Upper lobe of right lung (tissue), 1 donor: ENCODE measurements at regions not wholly inside any gene's neighbourhood (a gene's known extent, or its start where the extent isn't known, plus 50 kb on each side); places are given as distances from the start of the nearest gene placed in this dataset.

Experiments
- ATAC-seq: fragments of 200-7000 bp; cut with Tn5 transposase; one replicate; pipeline ENCODE4 v1.9.1; 2020; ENCODE audit warnings: mild to moderate bottlenecking, moderate library complexity
- DNase-seq: peaks from one replicate; pipeline ENCODE4 v3.0.0-alpha.2; 2020
- H3K27ac ChIP-seq: fragments of 200-600 bp; one replicate; pipeline ENCODE4 v1.8.0; 2022
- H3K27me3 ChIP-seq: fragments of 200-600 bp; one replicate; pipeline ENCODE4 v1.8.0; 2022; ENCODE audit warnings: mild to moderate bottlenecking
- H3K36me3 ChIP-seq: fragments of 200-600 bp; one replicate; pipeline ENCODE4 v1.8.0; 2022
- H3K4me1 ChIP-seq: fragments of 200-600 bp; one replicate; pipeline ENCODE4 v1.8.0; 2022
- H3K4me3 ChIP-seq: fragments of 200-600 bp; one replicate; pipeline ENCODE4 v1.8.0; 2022; ENCODE audit warnings: mild to moderate bottlenecking
- H3K9me3 ChIP-seq: fragments of 200-600 bp; one replicate; pipeline ENCODE4 v1.8.0; 2022
- intact Hi-C: fragments of 100-400 bp; cut with DNase I; formaldehyde crosslinking; loops from one replicate; pipeline ENCODE4 v1.11.0; 2022
- TF ChIP-seq, protein P1 (sequence below): fragments of 200-600 bp; IDR thresholded peaks from one replicate; pipeline ENCODE4 v1.8.0; 2022; ENCODE audit warnings: antibody characterized with exemption
- donor health status: DM: no; HTN: yes; CAD: no; lungs with severe emphysema.

DNA sequence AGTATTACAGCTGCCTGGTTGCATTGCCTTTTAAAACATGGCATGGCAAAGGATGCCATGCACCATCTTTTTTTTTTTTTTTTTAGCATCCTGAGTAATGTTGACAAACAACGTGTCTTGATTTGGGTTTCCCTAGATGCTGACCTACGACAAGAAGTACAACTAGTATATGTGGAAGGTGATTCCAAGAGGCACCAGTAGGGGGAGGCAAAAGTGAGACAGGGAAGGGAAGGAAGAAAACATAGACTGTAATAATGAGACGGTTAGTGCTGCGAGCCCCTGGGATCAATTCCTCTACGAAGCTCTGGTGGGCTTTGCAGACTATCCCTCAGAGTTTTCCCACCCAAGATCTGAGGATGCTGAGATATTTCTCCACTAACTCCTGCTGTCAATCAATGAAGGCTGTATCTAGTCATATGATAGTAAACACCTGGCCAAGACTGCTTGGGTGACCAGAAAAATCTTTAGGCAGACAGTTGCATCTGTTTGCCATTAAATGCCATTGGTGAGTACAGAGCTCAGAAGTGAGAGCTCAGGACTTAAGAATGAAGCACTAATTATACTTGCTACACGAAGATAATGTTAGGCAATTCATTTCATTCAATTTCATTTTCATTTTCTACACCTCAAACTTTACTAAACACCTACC, 458.6 kb upstream of the GOT2 start:
- DNase-seq (no peak), ATAC-seq (peak; percentile 63)
- Histone ChIP-seq H3K27ac (no peak overlapping the region), H3K27me3 (no peaks in the 10 kb centered on the region), H3K4me3 (no peak overlapping the region), H3K9me3 (no peaks in the 10 kb centered on the region), H3K36me3 (no peaks in the 10 kb centered on the region), H3K4me1 (no peaks in the 10 kb centered on the region)
- intact Hi-C loops: no loop called here
- TF ChIP-seq, protein P1, sequence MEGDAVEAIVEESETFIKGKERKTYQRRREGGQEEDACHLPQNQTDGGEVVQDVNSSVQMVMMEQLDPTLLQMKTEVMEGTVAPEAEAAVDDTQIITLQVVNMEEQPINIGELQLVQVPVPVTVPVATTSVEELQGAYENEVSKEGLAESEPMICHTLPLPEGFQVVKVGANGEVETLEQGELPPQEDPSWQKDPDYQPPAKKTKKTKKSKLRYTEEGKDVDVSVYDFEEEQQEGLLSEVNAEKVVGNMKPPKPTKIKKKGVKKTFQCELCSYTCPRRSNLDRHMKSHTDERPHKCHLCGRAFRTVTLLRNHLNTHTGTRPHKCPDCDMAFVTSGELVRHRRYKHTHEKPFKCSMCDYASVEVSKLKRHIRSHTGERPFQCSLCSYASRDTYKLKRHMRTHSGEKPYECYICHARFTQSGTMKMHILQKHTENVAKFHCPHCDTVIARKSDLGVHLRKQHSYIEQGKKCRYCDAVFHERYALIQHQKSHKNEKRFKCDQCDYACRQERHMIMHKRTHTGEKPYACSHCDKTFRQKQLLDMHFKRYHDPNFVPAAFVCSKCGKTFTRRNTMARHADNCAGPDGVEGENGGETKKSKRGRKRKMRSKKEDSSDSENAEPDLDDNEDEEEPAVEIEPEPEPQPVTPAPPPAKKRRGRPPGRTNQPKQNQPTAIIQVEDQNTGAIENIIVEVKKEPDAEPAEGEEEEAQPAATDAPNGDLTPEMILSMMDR: peak; percentile 53

DNA sequence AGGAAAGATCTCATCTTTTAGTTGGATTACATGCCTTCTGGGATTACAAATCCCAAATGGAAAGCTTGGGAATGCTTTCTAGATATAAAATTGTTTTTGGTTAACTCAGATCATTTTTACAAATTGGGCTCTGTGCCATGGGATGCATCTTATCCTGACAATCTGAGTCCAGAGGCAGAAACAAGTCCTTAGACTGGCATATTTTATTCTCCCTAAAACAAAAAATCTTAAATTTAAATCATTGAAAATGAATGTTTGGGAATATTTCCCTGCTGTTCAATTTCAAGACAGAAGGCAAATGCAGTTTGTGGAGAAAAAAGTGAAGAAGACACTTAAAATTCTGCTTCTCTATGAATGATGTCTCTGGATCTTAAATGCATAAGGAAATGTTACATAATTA, 456.6 kb upstream of the GOT2 start:
- no peak overlapping the region for H3K27ac ChIP-seq
- no peaks in the 10 kb centered on the region for H3K9me3 ChIP-seq
- DNase-seq (no peak), ATAC-seq (no peak)
- no peak overlapping the region for H3K4me3 ChIP-seq
- intact Hi-C loops: no loop called here
- no peaks in the 10 kb centered on the region for H3K27me3 ChIP-seq
- no peaks in the 10 kb centered on the region for H3K36me3 ChIP-seq
- TF ChIP-seq, protein P1: no peak
- no peaks in the 10 kb centered on the region for H3K4me1 ChIP-seq

DNA sequence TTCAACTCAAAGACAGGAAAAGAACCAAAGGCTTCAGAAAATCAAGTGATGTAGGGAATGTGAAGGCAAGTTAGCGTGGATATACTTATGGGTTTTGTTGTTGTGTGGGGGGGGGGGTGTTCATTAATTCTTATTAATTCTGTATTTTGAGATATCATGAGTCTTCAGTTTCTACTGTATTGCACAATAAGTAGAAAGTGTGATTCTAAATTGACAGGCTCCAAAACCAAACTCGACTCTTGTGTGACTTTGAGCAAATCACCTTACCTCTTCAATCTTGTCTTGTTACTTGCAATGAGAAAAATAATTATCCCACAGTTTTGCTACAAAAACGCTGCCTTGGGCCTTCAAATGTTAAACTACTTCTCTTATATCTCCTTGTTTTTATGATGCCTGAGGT, 453.9 kb upstream of the GOT2 start:
- H3K9me3 ChIP-seq: no peaks in the 10 kb centered on the region
- H3K36me3 ChIP-seq: no peaks in the 10 kb centered on the region
- no peaks in the 10 kb centered on the region for H3K27me3 ChIP-seq
- ATAC-seq: no peak
- no peak overlapping the region for H3K27ac ChIP-seq
- no peak for DNase-seq
- TF ChIP-seq, protein P1: no peak
- no peak overlapping the region for H3K4me3 ChIP-seq
- H3K4me1 ChIP-seq: no peaks in the 10 kb centered on the region
- intact Hi-C loops: no loop called here

DNA sequence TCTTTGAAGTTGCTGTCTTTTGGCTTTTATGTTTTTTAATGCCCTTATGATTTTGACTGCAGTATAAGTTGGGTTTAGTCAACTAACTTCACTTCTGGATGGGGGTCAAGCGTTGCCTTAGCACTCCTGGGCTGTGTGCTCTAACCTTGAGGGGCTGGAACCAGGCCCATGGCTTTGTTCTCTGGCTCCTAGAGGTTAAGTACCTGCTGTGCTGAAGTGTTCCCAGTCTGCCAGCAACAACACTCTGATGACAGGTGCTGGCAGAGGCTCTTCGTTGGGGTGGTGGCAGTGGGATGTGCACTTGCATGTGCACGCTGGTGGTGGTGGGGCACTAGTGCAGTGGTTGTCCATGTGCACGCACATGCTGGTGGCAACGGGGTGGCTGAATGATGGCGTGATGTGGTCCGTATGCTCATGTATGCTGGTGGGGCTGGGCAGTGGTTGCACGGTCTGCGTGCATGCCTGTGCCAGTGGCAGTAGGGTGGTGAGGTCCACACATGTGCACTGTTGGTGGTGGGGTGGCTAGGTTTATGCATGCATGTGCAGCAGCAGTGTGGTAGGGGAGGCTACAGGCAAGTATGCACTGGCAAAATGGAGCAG, 447.8 kb upstream of the GOT2 start:
- TF ChIP-seq, protein P1: no peak
- ATAC-seq: peak; percentile 44

DNA sequence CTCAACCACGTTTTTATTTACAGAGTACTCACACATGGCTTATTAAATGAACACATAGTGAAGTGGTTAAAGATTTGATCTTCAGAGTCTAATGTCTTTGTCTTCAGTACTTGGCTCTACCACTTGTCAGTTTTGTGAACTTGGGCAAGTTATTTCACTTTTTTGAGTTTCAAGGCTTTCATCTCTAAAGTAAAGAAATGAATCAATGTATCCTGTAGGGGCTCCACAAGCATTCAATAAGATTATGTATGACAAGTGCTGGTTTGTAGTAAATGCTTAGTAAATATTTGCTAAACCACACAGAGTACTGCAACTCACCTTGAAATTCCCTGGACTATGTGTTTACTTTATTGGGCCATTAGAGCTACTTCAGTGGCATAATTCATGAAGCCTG, 446.0 kb upstream of the GOT2 start:
- intact Hi-C loops: no loop called here
- Histone ChIP-seq H3K9me3 (no peaks in the 10 kb centered on the region), H3K4me1 (no peaks in the 10 kb centered on the region), H3K27me3 (no peaks in the 10 kb centered on the region), H3K27ac (no peak overlapping the region), H3K4me3 (no peak overlapping the region), H3K36me3 (no peaks in the 10 kb centered on the region)
- DNase-seq (no peak), ATAC-seq (no peak)
- TF ChIP-seq, protein P1: no peak

More for the DNA sequence above, 447.8 kb upstream of the GOT2 start:
- DNase-seq: no peak
- intact Hi-C loops: no loop called here
- no peaks in the 10 kb centered on the region for H3K27me3 ChIP-seq
- no peaks in the 10 kb centered on the region for H3K36me3 ChIP-seq
- H3K4me3 ChIP-seq: no peak overlapping the region
- no peaks in the 10 kb centered on the region for H3K9me3 ChIP-seq
- H3K27ac ChIP-seq: no peak overlapping the region
- H3K4me1 ChIP-seq: no peaks in the 10 kb centered on the region
